HG02763 (cell line): ENCODE measurements at regions not wholly inside any gene's neighbourhood (a gene's known extent, or its start where the extent isn't known, plus 50 kb on each side); places are given as distances from the start of the nearest gene placed in this dataset.

Source experiments
- ATAC-seq: cut with Tn5 transposase; IDR thresholded peaks from one replicate; pipeline ENCODE4 v1.9.1; 2021; ENCODE audit warnings: mild to moderate bottlenecking, moderate library complexity; ENCODE audit not compliant: unreplicated experiment

GRCh38 chr12:78403681-78404080, 460.9 kb upstream of the SYT1 start:
- ATAC-seq, result no peak

- no peak for ATAC-seq
These were observed 458.4 kb upstream of the SYT1 start for GRCh38 chr12:78406213-78406612.

- peak; percentile 86 for ATAC-seq
These were observed 457.7 kb upstream of the SYT1 start for GRCh38 chr12:78406828-78407227.

- no peak for ATAC-seq
These were observed 456.9 kb upstream of the SYT1 start for GRCh38 chr12:78407722-78408121.

- ATAC-seq, result no peak
These were observed 450.5 kb upstream of the SYT1 start for GRCh38 chr12:78414071-78414470.

- no peak for ATAC-seq
These were observed 445.7 kb upstream of the SYT1 start for GRCh38 chr12:78418919-78419318.

GRCh38 chr12:78419513-78419912, 445.1 kb upstream of the SYT1 start:
- ATAC-seq, result no peak

- no peak for ATAC-seq
These were observed 443.6 kb upstream of the SYT1 start for GRCh38 chr12:78420991-78421390.

GRCh38 chr12:78430551-78430950, 434.0 kb upstream of the SYT1 start:
- ATAC-seq, result no peak

- no peak for ATAC-seq
These were observed 432.6 kb upstream of the SYT1 start for GRCh38 chr12:78431931-78432330.

- no peak for ATAC-seq
These were observed 424.9 kb upstream of the SYT1 start for GRCh38 chr12:78439666-78440065.

- ATAC-seq, result no peak
These were observed 422.7 kb upstream of the SYT1 start for GRCh38 chr12:78441737-78442453.

- no peak for ATAC-seq
These were observed 422.1 kb upstream of the SYT1 start for GRCh38 chr12:78442454-78442801.

- no peak for ATAC-seq
These were observed 418.0 kb upstream of the SYT1 start for GRCh38 chr12:78446555-78446954.

GRCh38 chr12:78447373-78447772, 417.2 kb upstream of the SYT1 start:
- ATAC-seq, result no peak

- no peak for ATAC-seq
These were observed 415.9 kb upstream of the SYT1 start for GRCh38 chr12:78448692-78449091.

- ATAC-seq, result no peak
These were observed 408.6 kb upstream of the SYT1 start for GRCh38 chr12:78455991-78456390.

GRCh38 chr12:78457938-78458337, 406.6 kb upstream of the SYT1 start:
- peak; percentile 100 for ATAC-seq

- ATAC-seq, result no peak
These were observed 394.0 kb upstream of the SYT1 start for GRCh38 chr12:78470354-78471195.

- ATAC-seq, result no peak
These were observed 391.4 kb upstream of the SYT1 start for GRCh38 chr12:78473136-78473535.

GRCh38 chr12:78473561-78473960, 391.0 kb upstream of the SYT1 start:
- no peak for ATAC-seq

GRCh38 chr12:78483767-78484315, 380.7 kb upstream of the SYT1 start:
- no peak for ATAC-seq
